ENCODE measurements at regions not wholly inside any gene's neighbourhood (a gene's known extent, or its start where the extent isn't known, plus 50 kb on each side); places are given as distances from the start of the nearest gene placed in this dataset.

DNA sequence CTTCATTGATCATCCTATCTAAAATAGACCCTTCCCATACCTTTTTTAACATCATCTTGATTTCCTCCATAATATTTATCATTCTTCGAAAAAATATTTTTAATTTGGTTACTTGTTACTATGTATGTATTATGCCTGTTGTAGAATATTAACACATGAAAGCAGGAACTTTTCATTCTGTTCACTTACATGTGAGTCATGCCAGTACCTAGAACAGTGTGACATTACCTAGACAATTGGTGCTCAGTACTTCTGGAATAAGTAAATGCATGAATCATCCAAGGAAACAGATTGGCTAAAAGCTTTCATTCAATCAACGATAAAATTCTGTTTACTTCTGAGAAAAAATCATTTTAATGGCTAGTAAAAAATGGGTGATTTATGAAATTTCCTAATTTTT is 76.4 kb downstream of the CXXC4 start:
- Histone ChIP-seq H4K20me1 (ENCODE audit: control insufficient read depth, extremely low read depth, insufficient read depth, low read length) (no peaks in the 10 kb centered on the region), H3K27ac (ENCODE audit: insufficient read depth, low read length) (no peak overlapping the region), H2AFZ (ENCODE audit: low read length) (no peak overlapping the region), H3K27me3 (ENCODE audit: control insufficient read depth, insufficient read depth, low read length) (no peaks in the 10 kb centered on the region), H3K36me3 (ENCODE audit: control insufficient read depth, insufficient read depth, low read length) (no peaks in the 10 kb centered on the region), H3K4me3 (replicated peaks in 1 of 4; ENCODE audit: control extremely low read depth in 1 of 4, insufficient read depth in 1 of 4, low read depth in 3 of 4, low read length in 4 of 4) (no peak overlapping the region), H3K9ac (ENCODE audit: insufficient read depth, low read length) (no peak overlapping the region), H3K9me3 (ENCODE audit: control insufficient read depth, insufficient read depth, low read depth, low read length) (no peaks in the 10 kb centered on the region), H3K4me1 (ENCODE audit: control insufficient read depth, extremely low read depth, insufficient read depth, low read length) (no peaks in the 10 kb centered on the region), H3K79me2 (ENCODE audit: control insufficient read depth, insufficient read depth, low read length) (no peaks in the 10 kb centered on the region), H3K4me2 (ENCODE audit: extremely low read depth, insufficient read depth, low read length) (no peak overlapping the region)
- no peak for TF ChIP-seq EZH2 (IDR thresholded peaks at IDR 0.05; ENCODE audit: low read length, missing control alignments)
- TF ChIP-seq, protein P1, sequence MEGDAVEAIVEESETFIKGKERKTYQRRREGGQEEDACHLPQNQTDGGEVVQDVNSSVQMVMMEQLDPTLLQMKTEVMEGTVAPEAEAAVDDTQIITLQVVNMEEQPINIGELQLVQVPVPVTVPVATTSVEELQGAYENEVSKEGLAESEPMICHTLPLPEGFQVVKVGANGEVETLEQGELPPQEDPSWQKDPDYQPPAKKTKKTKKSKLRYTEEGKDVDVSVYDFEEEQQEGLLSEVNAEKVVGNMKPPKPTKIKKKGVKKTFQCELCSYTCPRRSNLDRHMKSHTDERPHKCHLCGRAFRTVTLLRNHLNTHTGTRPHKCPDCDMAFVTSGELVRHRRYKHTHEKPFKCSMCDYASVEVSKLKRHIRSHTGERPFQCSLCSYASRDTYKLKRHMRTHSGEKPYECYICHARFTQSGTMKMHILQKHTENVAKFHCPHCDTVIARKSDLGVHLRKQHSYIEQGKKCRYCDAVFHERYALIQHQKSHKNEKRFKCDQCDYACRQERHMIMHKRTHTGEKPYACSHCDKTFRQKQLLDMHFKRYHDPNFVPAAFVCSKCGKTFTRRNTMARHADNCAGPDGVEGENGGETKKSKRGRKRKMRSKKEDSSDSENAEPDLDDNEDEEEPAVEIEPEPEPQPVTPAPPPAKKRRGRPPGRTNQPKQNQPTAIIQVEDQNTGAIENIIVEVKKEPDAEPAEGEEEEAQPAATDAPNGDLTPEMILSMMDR (conservative IDR thresholded peaks at IDR 0.05 in 1 of 2, IDR thresholded peaks at IDR 0.05 in 1 of 2; ENCODE audit: low read depth in 1 of 2, low read length in 2 of 2), result no peak
- no peak for DNase-seq (ENCODE audit: low read depth in 2 of 2)

DNA sequence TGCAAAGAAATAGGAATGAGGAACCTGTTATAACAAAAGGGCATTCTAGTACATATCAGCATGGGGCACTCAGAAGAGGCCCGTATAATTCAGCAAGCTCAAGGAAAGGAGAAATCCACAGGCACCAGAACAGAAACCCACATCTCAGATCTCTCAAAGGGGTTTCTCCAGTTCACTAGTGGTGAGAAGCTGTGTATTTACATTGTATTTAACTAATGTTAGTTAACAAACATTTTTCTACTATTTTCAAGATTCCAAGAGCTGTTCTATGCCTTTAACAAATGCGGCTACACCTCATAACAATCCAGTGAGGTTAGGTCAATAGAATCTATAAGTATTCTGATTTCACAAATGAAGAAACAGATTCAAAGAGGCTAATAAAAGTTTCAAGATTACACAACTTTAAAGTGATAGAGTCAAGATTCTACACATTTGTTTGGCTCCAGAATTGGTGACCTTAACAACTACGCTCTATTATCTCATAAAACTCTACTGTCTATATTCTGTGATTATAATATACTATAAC is 77.3 kb downstream of the CXXC4 start:
- H3K36me3 ChIP-seq (ENCODE audit: control insufficient read depth, insufficient read depth, low read length), result no peaks in the 10 kb centered on the region
- no peaks in the 10 kb centered on the region for H4K20me1 ChIP-seq (ENCODE audit: control insufficient read depth, extremely low read depth, insufficient read depth, low read length)
- no peak overlapping the region for H3K4me2 ChIP-seq (ENCODE audit: extremely low read depth, insufficient read depth, low read length)
- no peaks in the 10 kb centered on the region for H3K9me3 ChIP-seq (ENCODE audit: control insufficient read depth, insufficient read depth, low read depth, low read length)
- no peaks in the 10 kb centered on the region for H3K27me3 ChIP-seq (ENCODE audit: control insufficient read depth, insufficient read depth, low read length)
- H3K4me3 ChIP-seq (replicated peaks in 1 of 4; ENCODE audit: control extremely low read depth in 1 of 4, insufficient read depth in 1 of 4, low read depth in 3 of 4, low read length in 4 of 4), result no peak overlapping the region
- H3K79me2 ChIP-seq (ENCODE audit: control insufficient read depth, insufficient read depth, low read length), result no peaks in the 10 kb centered on the region
- no peak overlapping the region for H3K9ac ChIP-seq (ENCODE audit: insufficient read depth, low read length)
- no peak overlapping the region for H2AFZ ChIP-seq (ENCODE audit: low read length)
- H3K27ac ChIP-seq (ENCODE audit: insufficient read depth, low read length), result no peak overlapping the region
- TF ChIP-seq EZH2 (IDR thresholded peaks at IDR 0.05; ENCODE audit: low read length, missing control alignments), result no peak
- TF ChIP-seq, protein P1 (conservative IDR thresholded peaks at IDR 0.05 in 1 of 2, IDR thresholded peaks at IDR 0.05 in 1 of 2; ENCODE audit: low read depth in 1 of 2, low read length in 2 of 2), result no peak
- DNase-seq (ENCODE audit: low read depth in 2 of 2), result no peak
- no peaks in the 10 kb centered on the region for H3K4me1 ChIP-seq (ENCODE audit: control insufficient read depth, extremely low read depth, insufficient read depth, low read length)

DNA sequence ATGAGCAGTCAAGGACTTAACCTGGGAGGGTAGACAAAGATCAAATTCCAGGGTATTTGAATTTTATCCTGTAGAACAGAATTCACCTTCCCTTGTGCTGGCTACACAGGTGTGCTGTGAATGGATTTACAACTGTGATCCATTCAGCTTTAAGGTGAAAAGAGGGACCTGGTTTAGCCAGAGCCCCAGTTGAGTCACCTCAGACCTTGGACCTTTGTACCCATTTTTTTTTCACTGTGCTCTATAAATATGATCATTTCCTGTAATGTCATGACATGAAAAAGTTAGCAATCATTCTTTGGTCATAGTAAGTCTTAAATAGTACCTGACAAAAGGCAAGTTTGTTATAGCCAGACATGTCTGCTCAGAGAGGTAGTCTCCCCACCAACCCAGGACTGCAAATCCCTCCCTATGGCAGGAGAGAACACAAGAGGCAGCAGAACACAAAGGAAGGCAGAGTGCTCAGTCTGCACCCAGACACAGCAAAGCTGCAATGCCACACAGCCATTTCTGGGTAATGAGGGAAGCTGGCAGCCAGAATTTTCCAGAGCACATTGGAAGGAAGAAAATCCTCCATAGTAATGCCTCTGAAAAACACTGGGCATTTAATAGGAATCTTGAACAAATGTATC is 77.9 kb downstream of the CXXC4 start:
- no peak for DNase-seq (ENCODE audit: low read depth in 2 of 2)
- H3K9me3 ChIP-seq (ENCODE audit: control insufficient read depth, insufficient read depth, low read depth, low read length), result no peaks in the 10 kb centered on the region
- TF ChIP-seq, protein P1 (conservative IDR thresholded peaks at IDR 0.05 in 1 of 2, IDR thresholded peaks at IDR 0.05 in 1 of 2; ENCODE audit: low read depth in 1 of 2, low read length in 2 of 2), result no peak
- TF ChIP-seq EZH2 (IDR thresholded peaks at IDR 0.05; ENCODE audit: low read length, missing control alignments), result no peak
- no peak overlapping the region for H3K4me3 ChIP-seq (replicated peaks in 1 of 4; ENCODE audit: control extremely low read depth in 1 of 4, insufficient read depth in 1 of 4, low read depth in 3 of 4, low read length in 4 of 4)
- H3K9ac ChIP-seq (ENCODE audit: insufficient read depth, low read length), result no peak overlapping the region
- no peaks in the 10 kb centered on the region for H3K27me3 ChIP-seq (ENCODE audit: control insufficient read depth, insufficient read depth, low read length)
- no peaks in the 10 kb centered on the region for H3K4me1 ChIP-seq (ENCODE audit: control insufficient read depth, extremely low read depth, insufficient read depth, low read length)
- no peaks in the 10 kb centered on the region for H3K36me3 ChIP-seq (ENCODE audit: control insufficient read depth, insufficient read depth, low read length)
- H2AFZ ChIP-seq (ENCODE audit: low read length), result no peak overlapping the region
- no peaks in the 10 kb centered on the region for H4K20me1 ChIP-seq (ENCODE audit: control insufficient read depth, extremely low read depth, insufficient read depth, low read length)
- H3K27ac ChIP-seq (ENCODE audit: insufficient read depth, low read length), result no peak overlapping the region
- H3K79me2 ChIP-seq (ENCODE audit: control insufficient read depth, insufficient read depth, low read length), result no peaks in the 10 kb centered on the region
- H3K4me2 ChIP-seq (ENCODE audit: extremely low read depth, insufficient read depth, low read length), result no peak overlapping the region
